Heart right ventricle (tissue), 16 donors: ENCODE measurements at regions not wholly inside any gene's neighbourhood (a gene's known extent, or its start where the extent isn't known, plus 50 kb on each side); places are given as distances from the start of the nearest gene placed in this dataset.

Experiments used
- ATAC-seq, 8 donors: fragments of 200-7000 bp; cut with Tn5 transposase; one replicate each; pipeline ENCODE4 v1.9.1; 2020; ENCODE audit warnings: mild to moderate bottlenecking in 8 of 8, moderate library complexity in 8 of 8, moderate number of reproducible peaks in 1 of 8
- DNase-seq, 2 donors: peaks; one replicate each; pipeline ENCODE4 v3.0.0-alpha.2; 2020
- H3K27ac ChIP-seq, 10 donors: fragments of 200-600 bp; sonication (generic) in 2 of 10; one replicate each; pipeline versions ENCODE4 v1.5.0 to v1.8.0; 2020 to 2022; ENCODE audit warnings: mild to moderate bottlenecking in 3 of 10
- H3K27me3 ChIP-seq, 7 donors: fragments of 200-600 bp; one replicate each; pipeline ENCODE4 v1.8.0; 2021 to 2022; ENCODE audit warnings: mild to moderate bottlenecking in 2 of 7
- H3K36me3 ChIP-seq, 9 donors: fragments of 200-600 bp; sonication (generic) in 1 of 9; one replicate each; pipeline versions ENCODE4 v1.5.0 to v1.8.0; 2020 to 2022; ENCODE audit warnings: mild to moderate bottlenecking in 2 of 9
- H3K4me1 ChIP-seq, 9 donors: fragments of 200-600 bp; sonication (generic) in 1 of 9; one replicate each; pipeline versions ENCODE4 v1.5.0 to v1.8.0; 2020 to 2022; ENCODE audit warnings: mild to moderate bottlenecking in 4 of 9
- H3K4me3 ChIP-seq, 10 donors: fragments of 200-600 bp; sonication (generic) in 2 of 10; one replicate each; pipeline versions ENCODE4 v1.5.0 to v1.8.0; 2020 to 2022; ENCODE audit warnings: mild to moderate bottlenecking in 7 of 10, moderate library complexity in 2 of 10
- H3K9me3 ChIP-seq, 11 donors: fragments of 200-600 bp in 10 of 11; sonication (generic) in 2 of 11; one replicate each; pipeline versions ENCODE4 v1.5.0 to v1.8.0; 2013 to 2022; ENCODE audit warnings: mild to moderate bottlenecking in 2 of 11, control low read depth in 1 of 11, moderate library complexity in 1 of 11
- CTCF ChIP-seq, 9 donors: fragments of 200-600 bp; sonication (generic) in 2 of 9; IDR thresholded peaks; one replicate each; pipeline versions ENCODE4 v1.5.0 to v1.8.0; 2021 to 2022; ENCODE audit warnings: antibody characterized with exemption in 9 of 9, mild to moderate bottlenecking in 5 of 9, moderate library complexity in 1 of 9
- WGBS, 2 donors: extraction: QIAGEN DNeasy Blood & Tissue Kit; methylation state at CpG; one replicate each; pipeline ENCODE4 v1.1.7; 2013; ENCODE audit warnings: inconsistent platforms in 1 of 2; 5-methylcytosine and 5-hydroxymethylcytosine counted together
- intact Hi-C, 10 donors: fragments of 100-400 bp; cut with DNase I; formaldehyde crosslinking; loops; one replicate each; pipeline versions ENCODE4 v1.11.1 to v1.14.2; 2022
- donor health status: Arrhythmogenic right ventricular cardiomyopathy.
- donor health status: ischemic (EF 13 %, LVEDD 7.1; RV severe dilation, severe dysfunction).
- donor health status: healthy with polysubstance abuse.
- donor health status: DM: no; HTN: yes; CAD: no.
- donor health status: DM: no; HTN: no; CAD: no.
- donor health status: ischemic (EF 25% LVEDD 6.9; RV normal size, moderate dysfunction).
- donor health status: ischemic (EF 25% LVEDD 5.7; RV mildly dilated, moderate dysfunction).
- donor health status: healthy.
- donor health status: DM: yes; HTN: yes; CAD: no.
- donor health status: Ischemic cardiomyopathy.
- donor health status: ischemic (EF 35%, LVEDD 5.7; RV mildly dilated, moderate dysfunction).
- donor health status: nonischemic (EF 11% LVEDD 7.7; RV severe dilation, severe dysfunction).
- donor health status: DM: yes; HTN: yes; CAD: no.
- donor health status: PGD.
- donor health status: ischemic (EF 29% LVEDD 5.4; RV normal size, mild dysfunction).
- donor health status: nonischemic (EF 23%, LVEDD 6.1; RV moderate dilation, normal function).

- WGBS, 2 donors, result 57 to 60% methylated on average over 12 of the region's 12 CpGs
- Histone ChIP-seq H3K27ac (no peak overlapping the region), H3K36me3 (no peaks in the 10 kb centered on the region), H3K27me3 (peaks cover 0 to 16% (median 0%) of the 10 kb centered on the region in 7 donors), H3K9me3 (no peaks in the 10 kb centered on the region), H3K4me3 (no peak overlapping the region), H3K4me1 (peaks cover 0 to 4% (median 0%) of the 10 kb centered on the region in 9 donors)
- DNase-seq, result no peak
- intact Hi-C loops, result loop anchor here in 1 of 10 donors (5.0 kb wide), 1 partner anchor 1558 kb away; no protein-coding TSS in a partner anchor
- ATAC-seq, result no peak
- TF ChIP-seq CTCF (IDR thresholded peaks at IDR 0.05), result no peak
These were observed 471.1 kb upstream of the WWC1 start for GRCh38 chr5:167820101-167820990.

GRCh38 chr5:167821151-167821550 is 470.3 kb upstream of the WWC1 start:
- no peak for TF ChIP-seq CTCF (IDR thresholded peaks at IDR 0.05)
- H3K36me3 ChIP-seq, result no peaks in the 10 kb centered on the region
- H3K4me1 ChIP-seq, result peaks cover 0 to under 1% (median 0%) of the 10 kb centered on the region in 9 donors
- H3K27ac ChIP-seq, result no peak overlapping the region
- ATAC-seq, result no peak
- 34 to 47% methylated on average over 2 of the region's 2 CpGs for WGBS, 2 donors
- H3K9me3 ChIP-seq, result no peaks in the 10 kb centered on the region
- intact Hi-C loops, result loop anchor here in 1 of 10 donors (5.0 kb wide), 1 partner anchor 1559 kb away; no protein-coding TSS in a partner anchor
- no peak overlapping the region for H3K4me3 ChIP-seq
- H3K27me3 ChIP-seq, result peaks cover 0 to 16% (median 0%) of the 10 kb centered on the region in 7 donors
- DNase-seq, result no peak

- intact Hi-C loops, result loop anchor here in 1 of 10 donors (5.0 kb wide), 1 partner anchor 1559 kb away; no protein-coding TSS in a partner anchor
These were observed 469.8 kb upstream of the WWC1 start for GRCh38 chr5:167821669-167822068.

More at GRCh38 chr5:167821669-167822068, 469.8 kb upstream of the WWC1 start:
- Histone ChIP-seq H3K4me3 (no peak overlapping the region), H3K4me1 (no peaks in the 10 kb centered on the region), H3K9me3 (no peaks in the 10 kb centered on the region), H3K27ac (no peak overlapping the region), H3K27me3 (peaks cover 0 to 21% (median 0%) of the 10 kb centered on the region in 7 donors), H3K36me3 (no peaks in the 10 kb centered on the region)
- 49 to 54% methylated on average over 4 of the region's 4 CpGs for WGBS, 2 donors
- ATAC-seq (no peak), DNase-seq (no peak)
- no peak for TF ChIP-seq CTCF (IDR thresholded peaks at IDR 0.05)
